ENCODE measurements at regions not wholly inside any gene's neighbourhood (a gene's known extent, or its start where the extent isn't known, plus 50 kb on each side); places are given as distances from the start of the nearest gene placed in this dataset.

- Mint-ChIP-seq H3K4me3 (ENCODE audit: low read depth) (no peak overlapping the region), H3K4me1 (ENCODE audit: low read depth) (no peaks in the 10 kb centered on the region), H3K27ac (no peak overlapping the region), H3K9me3 (peaks cover 45% of the 10 kb centered on the region), H3K36me3 (ENCODE audit: low read depth) (no peaks in the 10 kb centered on the region), H3K27me3 (ENCODE audit: low read depth) (no peaks in the 10 kb centered on the region)
- DNase-seq (ENCODE audit: low spot score), result no peak
- intact Hi-C loops (cut with micrococcal nuclease), result no loop called here
These were observed 1261.6 kb upstream of the NXPH2 start for GRCh38 chr2:140041811-140042210.

GRCh38 chr2:140041239-140041638 is 1261.0 kb upstream of the NXPH2 start:
- Mint-ChIP-seq H3K36me3 (ENCODE audit: low read depth) (no peaks in the 10 kb centered on the region), H3K27me3 (ENCODE audit: low read depth) (no peaks in the 10 kb centered on the region), H3K27ac (no peak overlapping the region), H3K4me1 (ENCODE audit: low read depth) (no peaks in the 10 kb centered on the region), H3K9me3 (peaks cover 48% of the 10 kb centered on the region), H3K4me3 (ENCODE audit: low read depth) (no peak overlapping the region)
- DNase-seq (ENCODE audit: low spot score), result no peak
- intact Hi-C loops (cut with micrococcal nuclease), result no loop called here

GRCh38 chr2:140033638-140034037 is 1253.4 kb upstream of the NXPH2 start:
- DNase-seq (ENCODE audit: low spot score), result no peak
- H3K4me1 Mint-ChIP-seq (ENCODE audit: low read depth), result no peaks in the 10 kb centered on the region
- peaks cover 37% of the 10 kb centered on the region for H3K9me3 Mint-ChIP-seq
- H3K27ac Mint-ChIP-seq, result no peak overlapping the region
- H3K27me3 Mint-ChIP-seq (ENCODE audit: low read depth), result no peaks in the 10 kb centered on the region
- no peaks in the 10 kb centered on the region for H3K36me3 Mint-ChIP-seq (ENCODE audit: low read depth)
- intact Hi-C loops (cut with micrococcal nuclease), result no loop called here
- H3K4me3 Mint-ChIP-seq (ENCODE audit: low read depth), result no peak overlapping the region

GRCh38 chr2:140027966-140028365 is 1247.8 kb upstream of the NXPH2 start:
- Mint-ChIP-seq H3K4me1 (ENCODE audit: low read depth) (no peaks in the 10 kb centered on the region), H3K27me3 (ENCODE audit: low read depth) (no peaks in the 10 kb centered on the region), H3K36me3 (ENCODE audit: low read depth) (no peaks in the 10 kb centered on the region), H3K27ac (no peak overlapping the region), H3K4me3 (ENCODE audit: low read depth) (no peak overlapping the region), H3K9me3 (peaks cover 18% of the 10 kb centered on the region)
- intact Hi-C loops (cut with micrococcal nuclease), result no loop called here
- no peak for DNase-seq (ENCODE audit: low spot score)

- Mint-ChIP-seq H3K4me1 (ENCODE audit: low read depth) (no peaks in the 10 kb centered on the region), H3K9me3 (peaks cover 18% of the 10 kb centered on the region), H3K36me3 (ENCODE audit: low read depth) (no peaks in the 10 kb centered on the region), H3K4me3 (ENCODE audit: low read depth) (no peak overlapping the region), H3K27me3 (ENCODE audit: low read depth) (no peaks in the 10 kb centered on the region), H3K27ac (no peak overlapping the region)
- DNase-seq (ENCODE audit: low spot score), result no peak
- intact Hi-C loops (cut with micrococcal nuclease), result no loop called here
These were observed 1247.1 kb upstream of the NXPH2 start for GRCh38 chr2:140027320-140027719.

GRCh38 chr2:140023291-140023690 is 1243.1 kb upstream of the NXPH2 start:
- peaks cover 23% of the 10 kb centered on the region for H3K9me3 Mint-ChIP-seq
- no peaks in the 10 kb centered on the region for H3K4me1 Mint-ChIP-seq (ENCODE audit: low read depth)
- no peak for DNase-seq (ENCODE audit: low spot score)
- intact Hi-C loops (cut with micrococcal nuclease), result no loop called here
- no peaks in the 10 kb centered on the region for H3K27me3 Mint-ChIP-seq (ENCODE audit: low read depth)
- H3K4me3 Mint-ChIP-seq (ENCODE audit: low read depth), result no peak overlapping the region
- no peak overlapping the region for H3K27ac Mint-ChIP-seq
- H3K36me3 Mint-ChIP-seq (ENCODE audit: low read depth), result no peaks in the 10 kb centered on the region

GRCh38 chr2:140018541-140018940 is 1238.4 kb upstream of the NXPH2 start:
- H3K4me1 Mint-ChIP-seq (ENCODE audit: low read depth), result no peaks in the 10 kb centered on the region

GRCh38 chr2:140014204-140014546 is 1234.0 kb upstream of the NXPH2 start:
- Mint-ChIP-seq H3K27me3 (ENCODE audit: low read depth) (no peaks in the 10 kb centered on the region), H3K9me3 (peaks cover 42% of the 10 kb centered on the region), H3K4me1 (ENCODE audit: low read depth) (no peaks in the 10 kb centered on the region), H3K36me3 (ENCODE audit: low read depth) (no peaks in the 10 kb centered on the region), H3K4me3 (ENCODE audit: low read depth) (no peak overlapping the region), H3K27ac (no peak overlapping the region)
- no peak for DNase-seq (ENCODE audit: low spot score)
- intact Hi-C loops (cut with micrococcal nuclease), result no loop called here

More at GRCh38 chr2:140018541-140018940, 1238.4 kb upstream of the NXPH2 start:
- intact Hi-C loops (cut with micrococcal nuclease), result no loop called here
- no peak for DNase-seq (ENCODE audit: low spot score)
- H3K4me3 Mint-ChIP-seq (ENCODE audit: low read depth), result no peak overlapping the region
- H3K36me3 Mint-ChIP-seq (ENCODE audit: low read depth), result no peaks in the 10 kb centered on the region
- H3K27ac Mint-ChIP-seq, result no peak overlapping the region
- no peaks in the 10 kb centered on the region for H3K27me3 Mint-ChIP-seq (ENCODE audit: low read depth)
- peaks cover 31% of the 10 kb centered on the region for H3K9me3 Mint-ChIP-seq

GRCh38 chr2:140013545-140014203 is 1233.5 kb upstream of the NXPH2 start:
- no peaks in the 10 kb centered on the region for H3K4me1 Mint-ChIP-seq (ENCODE audit: low read depth)
- intact Hi-C loops (cut with micrococcal nuclease), result no loop called here
- no peak overlapping the region for H3K27ac Mint-ChIP-seq
- no peak overlapping the region for H3K4me3 Mint-ChIP-seq (ENCODE audit: low read depth)
- H3K36me3 Mint-ChIP-seq (ENCODE audit: low read depth), result no peaks in the 10 kb centered on the region
- no peak for DNase-seq (ENCODE audit: low spot score)
- H3K27me3 Mint-ChIP-seq (ENCODE audit: low read depth), result no peaks in the 10 kb centered on the region
- H3K9me3 Mint-ChIP-seq, result peaks cover 40% of the 10 kb centered on the region

GRCh38 chr2:140011287-140011686 is 1231.1 kb upstream of the NXPH2 start:
- Mint-ChIP-seq H3K36me3 (ENCODE audit: low read depth) (no peaks in the 10 kb centered on the region), H3K27ac (no peak overlapping the region), H3K27me3 (ENCODE audit: low read depth) (no peaks in the 10 kb centered on the region), H3K9me3 (peaks cover 37% of the 10 kb centered on the region), H3K4me3 (ENCODE audit: low read depth) (no peak overlapping the region), H3K4me1 (ENCODE audit: low read depth) (no peaks in the 10 kb centered on the region)
- DNase-seq (ENCODE audit: low spot score), result no peak
- intact Hi-C loops (cut with micrococcal nuclease), result no loop called here

GRCh38 chr2:140002110-140002509 is 1221.9 kb upstream of the NXPH2 start:
- H3K4me1 Mint-ChIP-seq (ENCODE audit: low read depth), result no peaks in the 10 kb centered on the region
- DNase-seq (ENCODE audit: low spot score), result no peak
- H3K27ac Mint-ChIP-seq, result no peak overlapping the region
- H3K36me3 Mint-ChIP-seq (ENCODE audit: low read depth), result no peaks in the 10 kb centered on the region
- no peaks in the 10 kb centered on the region for H3K27me3 Mint-ChIP-seq (ENCODE audit: low read depth)
- intact Hi-C loops (cut with micrococcal nuclease), result no loop called here
- H3K9me3 Mint-ChIP-seq, result peaks cover 23% of the 10 kb centered on the region
- H3K4me3 Mint-ChIP-seq (ENCODE audit: low read depth), result no peak overlapping the region

GRCh38 chr2:139992711-139993345 is 1212.6 kb upstream of the NXPH2 start:
- H3K27me3 Mint-ChIP-seq (ENCODE audit: low read depth), result no peaks in the 10 kb centered on the region
- no peak overlapping the region for H3K4me3 Mint-ChIP-seq (ENCODE audit: low read depth)
- intact Hi-C loops (cut with micrococcal nuclease), result no loop called here
- DNase-seq (ENCODE audit: low spot score), result no peak
- H3K27ac Mint-ChIP-seq, result no peak overlapping the region
- peaks cover 32% of the 10 kb centered on the region for H3K9me3 Mint-ChIP-seq
- H3K36me3 Mint-ChIP-seq (ENCODE audit: low read depth), result no peaks in the 10 kb centered on the region
- H3K4me1 Mint-ChIP-seq (ENCODE audit: low read depth), result no peaks in the 10 kb centered on the region

- DNase-seq (ENCODE audit: low spot score), result no peak
- Mint-ChIP-seq H3K36me3 (ENCODE audit: low read depth) (no peaks in the 10 kb centered on the region), H3K9me3 (peaks cover 40% of the 10 kb centered on the region), H3K4me3 (ENCODE audit: low read depth) (no peak overlapping the region), H3K4me1 (ENCODE audit: low read depth) (no peaks in the 10 kb centered on the region), H3K27ac (no peak overlapping the region), H3K27me3 (ENCODE audit: low read depth) (no peaks in the 10 kb centered on the region)
- intact Hi-C loops (cut with micrococcal nuclease), result no loop called here
These were observed 1211.9 kb upstream of the NXPH2 start for GRCh38 chr2:139992078-139992477.
